ENCODE measurements at regions not wholly inside any gene's neighbourhood (a gene's known extent, or its start where the extent isn't known, plus 50 kb on each side); places are given as distances from the start of the nearest gene placed in this dataset.
"Not testable (repeated sequence)": the region's sequence is repeated elsewhere in the genome, so short reads cannot be mapped to it uniquely, and the experiment has no call there.

- TF ChIP-seq YY1 (IDR thresholded peaks at IDR 0.05; ENCODE audit: insufficient read depth, insufficient read length) (no peak), ZNF274 (IDR thresholded peaks at IDR 0.05; ENCODE audit: low read depth, low read length) (no peak), SUZ12 (IDR thresholded peaks at IDR 0.05; ENCODE audit: extremely low read depth, insufficient read depth, insufficient read length) (no peak)
- no peak overlapping the region for H3K9ac ChIP-seq (ENCODE audit: insufficient read length, low read depth)
- H3K4me3 ChIP-seq (ENCODE audit: insufficient read length, low read depth) = no peak overlapping the region
These were observed 146.3 kb downstream of the CETN3 start for GRCh38 chr5:90263102-90263820.

GRCh38 chr5:90251447-90251846, 158.1 kb downstream of the CETN3 start:
- Histone ChIP-seq H3K27me3 (ENCODE audit: insufficient read depth, insufficient read length) (no peaks in the 10 kb centered on the region), H3K4me1 (ENCODE audit: insufficient read depth, insufficient read length) (no peaks in the 10 kb centered on the region), H3K9ac (ENCODE audit: insufficient read length, low read depth) (no peak overlapping the region), H3K4me3 (ENCODE audit: insufficient read length, low read depth) (no peak overlapping the region), H3K9me3 (ENCODE audit: insufficient read depth, low read length) (no peaks in the 10 kb centered on the region), H3K36me3 (ENCODE audit: insufficient read depth, insufficient read length, low read length) (no peaks in the 10 kb centered on the region)
- TF ChIP-seq ZNF274 (IDR thresholded peaks at IDR 0.05; ENCODE audit: low read depth, low read length) (no peak), SUZ12 (IDR thresholded peaks at IDR 0.05; ENCODE audit: extremely low read depth, insufficient read depth, insufficient read length) (no peak), YY1 (IDR thresholded peaks at IDR 0.05; ENCODE audit: insufficient read depth, insufficient read length) (no peak)
- no peak for DNase-seq (ENCODE audit: low read depth, low spot score)

More at GRCh38 chr5:90263102-90263820, 146.3 kb downstream of the CETN3 start:
- no peaks in the 10 kb centered on the region for H3K4me1 ChIP-seq (ENCODE audit: insufficient read depth, insufficient read length)
- no peaks in the 10 kb centered on the region for H3K36me3 ChIP-seq (ENCODE audit: insufficient read depth, insufficient read length, low read length)
- no peaks in the 10 kb centered on the region for H3K27me3 ChIP-seq (ENCODE audit: insufficient read depth, insufficient read length)
- no peak for DNase-seq (ENCODE audit: low read depth, low spot score)
- no peaks in the 10 kb centered on the region for H3K9me3 ChIP-seq (ENCODE audit: insufficient read depth, low read length)

- Histone ChIP-seq H3K36me3 (ENCODE audit: insufficient read depth, insufficient read length, low read length) (no peaks in the 10 kb centered on the region), H3K4me3 (ENCODE audit: insufficient read length, low read depth) (no peak overlapping the region), H3K9ac (ENCODE audit: insufficient read length, low read depth) (no peak overlapping the region), H3K27me3 (ENCODE audit: insufficient read depth, insufficient read length) (no peaks in the 10 kb centered on the region), H3K9me3 (ENCODE audit: insufficient read depth, low read length) (no peaks in the 10 kb centered on the region), H3K4me1 (ENCODE audit: insufficient read depth, insufficient read length) (no peaks in the 10 kb centered on the region)
- TF ChIP-seq SUZ12 (IDR thresholded peaks at IDR 0.05; ENCODE audit: extremely low read depth, insufficient read depth, insufficient read length) = no peak
- no peak for DNase-seq (ENCODE audit: low read depth, low spot score)
These were observed 160.9 kb downstream of the CETN3 start for GRCh38 chr5:90248640-90249039.

- H3K4me1 ChIP-seq (ENCODE audit: insufficient read depth, insufficient read length); DNase-seq (ENCODE audit: low read depth, low spot score); H3K36me3 ChIP-seq (ENCODE audit: insufficient read depth, insufficient read length, low read length); H3K27me3 ChIP-seq (ENCODE audit: insufficient read depth, insufficient read length); H3K4me3 ChIP-seq (ENCODE audit: insufficient read length, low read depth); H3K9me3 ChIP-seq (ENCODE audit: insufficient read depth, low read length); H3K9ac ChIP-seq (ENCODE audit: insufficient read length, low read depth): not testable (repeated sequence)
These were observed 165.7 kb downstream of the CETN3 start for GRCh38 chr5:90243848-90244247.

- H3K9me3 ChIP-seq (ENCODE audit: insufficient read depth, low read length) = no peaks in the 10 kb centered on the region
- no peaks in the 10 kb centered on the region for H3K36me3 ChIP-seq (ENCODE audit: insufficient read depth, insufficient read length, low read length)
- H3K4me3 ChIP-seq (ENCODE audit: insufficient read length, low read depth) = no peak overlapping the region
- no peaks in the 10 kb centered on the region for H3K4me1 ChIP-seq (ENCODE audit: insufficient read depth, insufficient read length)
- no peak for TF ChIP-seq YY1 (IDR thresholded peaks at IDR 0.05; ENCODE audit: insufficient read depth, insufficient read length)
- TF ChIP-seq ZNF274 (IDR thresholded peaks at IDR 0.05; ENCODE audit: low read depth, low read length) = no peak
- TF ChIP-seq SUZ12 (IDR thresholded peaks at IDR 0.05; ENCODE audit: extremely low read depth, insufficient read depth, insufficient read length) = no peak
- no peak overlapping the region for H3K9ac ChIP-seq (ENCODE audit: insufficient read length, low read depth)
- no peaks in the 10 kb centered on the region for H3K27me3 ChIP-seq (ENCODE audit: insufficient read depth, insufficient read length)
- no peak for DNase-seq (ENCODE audit: low read depth, low spot score)
These were observed 176.1 kb downstream of the CETN3 start for GRCh38 chr5:90233476-90233875.

GRCh38 chr5:90231688-90232087, 177.9 kb downstream of the CETN3 start:
- H3K4me1 ChIP-seq (ENCODE audit: insufficient read depth, insufficient read length) = no peaks in the 10 kb centered on the region
- TF ChIP-seq SUZ12 (IDR thresholded peaks at IDR 0.05; ENCODE audit: extremely low read depth, insufficient read depth, insufficient read length) (no peak), YY1 (IDR thresholded peaks at IDR 0.05; ENCODE audit: insufficient read depth, insufficient read length) (no peak)
- H3K9me3 ChIP-seq (ENCODE audit: insufficient read depth, low read length) = no peaks in the 10 kb centered on the region
- no peak overlapping the region for H3K4me3 ChIP-seq (ENCODE audit: insufficient read length, low read depth)
- H3K36me3 ChIP-seq (ENCODE audit: insufficient read depth, insufficient read length, low read length) = no peaks in the 10 kb centered on the region
- H3K27me3 ChIP-seq (ENCODE audit: insufficient read depth, insufficient read length) = no peaks in the 10 kb centered on the region
- no peak for DNase-seq (ENCODE audit: low read depth, low spot score)
- no peak overlapping the region for H3K9ac ChIP-seq (ENCODE audit: insufficient read length, low read depth)

- DNase-seq (ENCODE audit: low read depth, low spot score) = no peak
- TF ChIP-seq YY1 (IDR thresholded peaks at IDR 0.05; ENCODE audit: insufficient read depth, insufficient read length) (no peak), ZNF274 (IDR thresholded peaks at IDR 0.05; ENCODE audit: low read depth, low read length) (no peak), SUZ12 (IDR thresholded peaks at IDR 0.05; ENCODE audit: extremely low read depth, insufficient read depth, insufficient read length) (no peak)
- no peak overlapping the region for H3K9ac ChIP-seq (ENCODE audit: insufficient read length, low read depth)
- no peak overlapping the region for H3K4me3 ChIP-seq (ENCODE audit: insufficient read length, low read depth)
- no peaks in the 10 kb centered on the region for H3K4me1 ChIP-seq (ENCODE audit: insufficient read depth, insufficient read length)
- H3K9me3 ChIP-seq (ENCODE audit: insufficient read depth, low read length) = no peaks in the 10 kb centered on the region
- H3K36me3 ChIP-seq (ENCODE audit: insufficient read depth, insufficient read length, low read length) = no peaks in the 10 kb centered on the region
- H3K27me3 ChIP-seq (ENCODE audit: insufficient read depth, insufficient read length) = no peaks in the 10 kb centered on the region
These were observed 181.9 kb downstream of the CETN3 start for GRCh38 chr5:90227683-90228082.

Measured in NT2/D1 (cell line).